NCI-H446 treated with DMSO at 0.1 percent for 48 hours (cell line): ENCODE measurements at regions not wholly inside any gene's neighbourhood (a gene's known extent, or its start where the extent isn't known, plus 50 kb on each side); places are given as distances from the start of the nearest gene placed in this dataset.

Source experiments
- DNase-seq: peaks from one replicate; lab custom pipeline; 2025; lab: John Stamatoyannopoulos, UW

DNA sequence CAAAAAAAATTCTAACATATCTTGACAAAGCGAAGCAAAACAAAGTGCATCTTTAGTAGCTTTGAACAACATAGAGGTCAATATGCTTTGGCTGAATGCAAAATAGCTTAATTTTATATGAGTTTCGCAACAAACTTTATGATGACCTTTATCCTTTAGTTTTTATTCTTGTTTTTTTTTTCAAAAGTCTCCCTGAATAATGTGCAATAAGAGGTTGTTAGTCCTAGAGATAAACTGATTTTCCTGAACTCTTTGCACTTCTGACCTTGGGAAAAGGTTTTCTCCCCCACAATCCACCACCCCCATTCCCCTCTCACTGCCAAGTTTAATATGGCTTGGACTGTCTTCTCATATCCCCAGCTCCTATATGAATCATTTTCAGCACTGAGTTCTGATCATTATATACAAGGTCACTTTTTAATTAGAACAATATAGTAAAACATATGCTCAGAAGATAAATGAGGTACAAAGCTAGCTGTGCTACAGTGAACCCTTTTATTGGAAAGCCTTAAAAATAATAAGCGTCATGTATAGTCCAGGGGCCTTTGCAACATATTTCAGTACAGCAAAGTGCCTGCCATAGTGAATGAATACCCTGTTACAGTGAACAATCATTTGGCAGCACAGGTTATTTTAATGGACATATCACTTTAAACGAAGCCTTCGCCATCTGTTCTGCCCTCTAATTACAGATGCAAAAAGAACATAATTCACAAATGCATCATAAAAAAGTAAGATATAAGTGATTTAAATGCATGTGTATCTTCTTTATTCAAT lies 496.3 kb upstream of the NR2F2 start:
- no peak for DNase-seq

- no peak for DNase-seq
These were observed 494.0 kb upstream of the NR2F2 start for GRCh38 chr15:95836536-95836935.

DNA sequence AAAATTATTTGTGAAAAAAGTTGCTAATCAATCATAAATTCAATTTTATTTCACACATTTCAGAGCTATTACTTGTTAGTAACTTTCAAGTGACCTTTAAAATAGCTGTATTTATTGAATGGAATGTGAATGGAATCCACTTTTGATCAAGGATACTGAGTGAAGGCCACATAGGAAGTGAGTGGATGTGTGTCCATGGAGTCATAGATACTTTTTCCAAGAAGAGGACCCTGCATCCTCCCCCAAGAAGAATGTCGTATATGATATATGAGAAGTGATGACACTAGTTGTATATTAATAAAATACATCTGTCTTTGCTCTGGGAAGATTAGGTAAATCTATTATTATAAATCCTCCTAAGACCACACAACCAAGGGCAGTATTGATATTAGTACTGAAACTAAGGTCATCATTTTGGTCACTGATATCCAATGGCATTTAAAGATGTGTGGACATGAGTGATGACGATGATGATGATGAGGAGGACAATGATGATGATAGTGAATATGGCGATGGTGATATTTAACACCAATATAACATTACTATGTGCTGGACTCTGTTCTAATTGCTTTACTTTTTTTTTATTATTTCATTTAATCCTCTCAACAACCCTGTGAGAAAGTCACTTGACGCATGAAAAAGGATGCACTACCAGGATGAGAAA lies 493.0 kb upstream of the NR2F2 start:
- DNase-seq, result no peak

DNA sequence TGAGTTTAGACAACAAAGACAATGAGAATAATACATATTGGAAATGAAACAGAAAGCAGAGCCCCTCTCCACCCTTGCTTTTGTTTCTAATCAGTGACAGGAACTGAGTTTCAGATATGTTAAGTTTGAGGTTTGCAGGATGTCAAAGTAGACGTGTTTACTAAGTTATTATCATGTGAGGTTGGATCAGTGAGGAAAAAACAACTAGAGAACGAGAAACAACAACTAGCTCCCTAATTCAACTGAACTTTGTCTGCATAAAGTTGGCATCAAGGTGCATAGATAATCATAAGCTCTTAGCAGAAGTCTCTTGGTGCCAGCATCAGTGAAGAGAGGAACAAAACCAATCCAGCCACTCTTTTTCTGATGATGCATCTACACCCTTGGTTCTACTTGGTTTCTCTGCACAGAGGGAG lies 491.1 kb upstream of the NR2F2 start:
- DNase-seq, result no peak

- DNase-seq, result no peak
These were observed 490.5 kb upstream of the NR2F2 start for GRCh38 chr15:95840004-95840403.

- no peak for DNase-seq
These were observed 489.6 kb upstream of the NR2F2 start for GRCh38 chr15:95840855-95841254.

DNA sequence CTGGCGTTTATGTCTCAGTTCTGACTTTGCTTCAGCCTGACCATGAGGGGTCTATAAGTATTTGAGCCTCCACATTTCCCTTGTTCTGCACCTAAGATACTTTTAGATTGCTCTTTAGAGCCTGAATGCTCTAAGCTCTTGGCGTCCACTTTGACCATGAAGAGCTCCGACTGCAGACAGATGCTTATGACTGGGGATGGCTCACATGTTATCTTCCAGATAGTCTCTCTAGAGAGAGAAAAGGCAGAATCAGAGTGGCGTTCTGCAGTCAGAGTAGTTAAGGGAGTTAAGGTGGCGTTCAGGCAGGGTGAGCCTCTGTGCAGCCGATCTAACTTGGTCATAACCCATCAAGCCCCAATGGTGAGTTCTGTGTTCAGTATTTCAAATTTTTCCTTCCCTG lies 487.9 kb upstream of the NR2F2 start:
- DNase-seq, result no peak

DNA sequence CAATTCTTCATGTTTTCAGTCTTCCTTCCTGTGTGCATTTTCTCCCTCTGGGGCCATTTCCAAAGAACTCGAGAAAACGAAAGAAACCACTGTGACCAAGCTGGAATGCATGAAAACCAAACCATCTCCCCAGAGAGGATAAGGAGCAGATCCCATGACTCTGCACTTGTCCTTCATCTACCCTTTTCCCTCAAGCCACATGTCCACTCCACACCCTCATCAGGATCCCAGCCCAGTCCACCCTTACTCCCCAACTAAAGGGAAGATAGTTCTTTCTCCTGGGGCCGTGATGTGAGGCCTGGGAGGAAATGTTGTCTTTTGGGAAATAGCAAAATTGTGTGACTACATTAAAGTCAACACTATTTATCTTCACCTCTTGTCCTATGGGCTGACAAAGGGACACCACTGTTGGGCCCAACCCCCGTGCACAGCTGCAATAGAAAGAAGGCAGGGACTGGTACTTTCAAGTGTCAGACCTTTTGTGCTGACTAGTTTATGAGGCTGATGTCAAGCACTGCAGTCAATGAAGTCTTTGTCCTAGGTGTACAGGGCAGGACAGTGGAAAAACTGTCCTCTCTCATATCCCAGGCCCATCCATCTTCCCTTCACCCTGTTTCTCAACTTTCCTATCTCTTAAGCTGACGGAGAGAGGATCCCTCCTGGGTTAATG lies 487.1 kb upstream of the NR2F2 start:
- DNase-seq, result no peak

DNA sequence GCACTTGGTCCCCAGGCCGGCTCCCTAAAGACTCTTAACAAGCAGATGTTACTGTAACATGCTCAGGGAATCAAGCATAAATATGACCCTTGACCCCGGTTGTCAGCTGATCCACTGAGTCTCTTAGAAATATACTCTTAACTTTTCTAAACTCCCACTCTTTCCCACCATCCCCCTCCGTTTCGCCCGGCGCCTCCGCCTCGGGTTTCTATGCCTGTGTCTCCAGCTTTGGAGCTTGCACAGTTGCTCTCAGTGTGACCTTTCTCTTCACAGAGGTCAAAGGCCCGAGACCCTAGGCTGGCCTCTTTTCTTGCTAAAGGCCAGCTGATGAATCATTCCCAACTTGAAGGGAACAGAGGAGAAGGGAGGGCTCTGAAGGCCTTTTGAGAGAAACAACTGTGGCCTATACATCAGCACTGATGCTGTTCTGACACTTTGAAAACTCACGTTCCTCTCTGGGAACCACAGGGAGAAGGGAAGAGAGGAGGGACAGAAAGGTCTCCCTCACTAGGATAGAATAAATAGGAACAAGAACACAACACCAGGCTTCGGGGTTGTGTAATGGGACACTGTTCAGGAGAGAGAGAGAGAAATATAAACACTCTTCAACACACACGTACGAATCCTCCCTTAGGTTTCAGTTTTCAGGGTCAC lies 484.5 kb upstream of the NR2F2 start:
- DNase-seq, result no peak

GRCh38 chr15:95848126-95848525 lies 482.4 kb upstream of the NR2F2 start:
- no peak for DNase-seq

DNA sequence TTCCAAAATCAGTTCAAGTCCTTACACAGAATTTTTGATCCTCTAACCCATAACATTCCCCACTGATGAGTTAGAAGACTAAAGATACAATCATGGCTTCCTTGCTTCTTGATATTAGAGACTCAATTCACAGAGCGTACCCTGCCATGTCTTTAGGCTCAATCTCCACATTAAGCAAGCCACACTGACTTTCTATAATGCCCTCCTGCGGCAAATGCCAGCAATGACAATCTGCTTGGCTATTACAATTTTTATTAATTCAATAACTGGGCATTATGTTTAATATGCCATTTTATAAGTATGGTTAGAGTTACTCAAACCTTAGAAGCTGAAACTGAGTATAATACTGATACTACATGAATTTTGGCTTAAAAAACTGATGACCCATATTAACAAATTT lies 479.7 kb upstream of the NR2F2 start:
- no peak for DNase-seq

DNA sequence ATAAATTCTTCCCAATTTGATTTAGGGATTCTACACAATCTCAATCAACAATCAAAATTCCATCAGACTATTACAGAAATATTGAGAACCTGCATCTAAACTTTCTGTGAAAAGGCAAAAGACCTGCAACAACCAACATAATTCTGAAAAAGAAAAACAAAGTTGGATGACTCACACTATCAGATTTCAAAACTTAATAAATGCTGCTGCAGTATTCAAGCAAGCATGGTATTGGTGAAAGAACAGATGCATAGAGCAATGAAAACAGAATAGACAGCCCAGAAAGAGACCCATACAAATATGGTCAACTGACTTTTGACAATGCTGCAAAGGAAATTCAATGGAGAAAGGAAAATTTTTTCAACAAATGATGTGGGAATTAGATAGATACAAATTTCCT lies 477.1 kb upstream of the NR2F2 start:
- DNase-seq, result no peak

- DNase-seq, result no peak
These were observed 473.3 kb upstream of the NR2F2 start for GRCh38 chr15:95857124-95857757.

DNA sequence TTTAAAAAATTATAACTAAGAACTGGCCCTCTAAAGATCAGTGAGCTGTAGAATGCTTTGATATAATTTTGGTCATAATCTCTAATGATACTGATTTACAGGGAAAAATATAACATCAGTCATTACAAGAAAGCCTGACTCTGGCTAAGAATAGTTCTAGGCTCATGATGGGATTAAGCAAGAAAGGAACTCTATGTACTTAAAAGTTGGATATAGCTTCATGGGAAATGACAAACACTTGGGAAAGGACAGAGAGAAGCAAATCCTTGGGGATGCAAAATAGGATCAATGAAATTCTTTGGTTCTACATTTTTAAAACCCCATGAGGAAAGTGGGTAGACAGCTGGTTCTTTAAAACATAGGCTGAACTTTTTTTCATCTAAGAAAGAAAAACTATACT lies 472.7 kb upstream of the NR2F2 start:
- no peak for DNase-seq

- DNase-seq, result no peak
These were observed 470.1 kb upstream of the NR2F2 start for GRCh38 chr15:95860406-95860805.

DNA sequence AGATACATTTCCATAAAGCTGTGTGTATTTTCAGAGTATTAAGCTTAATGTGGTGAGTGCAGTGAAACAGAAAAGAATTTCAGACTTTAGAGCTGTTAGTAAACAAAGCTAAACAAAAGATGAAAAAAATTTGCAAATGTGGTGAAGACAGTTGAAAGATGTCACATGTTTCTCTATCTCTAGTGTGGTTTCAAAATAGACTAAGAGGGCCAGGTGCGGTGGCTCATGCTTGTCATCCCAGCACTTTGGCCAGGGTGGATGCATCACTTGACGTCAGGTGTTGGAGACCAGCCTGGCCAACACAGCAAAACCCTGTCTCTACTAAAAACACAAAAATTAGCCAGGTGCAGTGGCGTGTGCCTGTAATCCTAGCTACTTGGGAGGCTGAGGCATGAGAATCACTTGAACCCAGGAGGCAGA lies 466.0 kb upstream of the NR2F2 start:
- DNase-seq, result no peak

- DNase-seq, result no peak
These were observed 465.2 kb upstream of the NR2F2 start for GRCh38 chr15:95865330-95865739.

DNA sequence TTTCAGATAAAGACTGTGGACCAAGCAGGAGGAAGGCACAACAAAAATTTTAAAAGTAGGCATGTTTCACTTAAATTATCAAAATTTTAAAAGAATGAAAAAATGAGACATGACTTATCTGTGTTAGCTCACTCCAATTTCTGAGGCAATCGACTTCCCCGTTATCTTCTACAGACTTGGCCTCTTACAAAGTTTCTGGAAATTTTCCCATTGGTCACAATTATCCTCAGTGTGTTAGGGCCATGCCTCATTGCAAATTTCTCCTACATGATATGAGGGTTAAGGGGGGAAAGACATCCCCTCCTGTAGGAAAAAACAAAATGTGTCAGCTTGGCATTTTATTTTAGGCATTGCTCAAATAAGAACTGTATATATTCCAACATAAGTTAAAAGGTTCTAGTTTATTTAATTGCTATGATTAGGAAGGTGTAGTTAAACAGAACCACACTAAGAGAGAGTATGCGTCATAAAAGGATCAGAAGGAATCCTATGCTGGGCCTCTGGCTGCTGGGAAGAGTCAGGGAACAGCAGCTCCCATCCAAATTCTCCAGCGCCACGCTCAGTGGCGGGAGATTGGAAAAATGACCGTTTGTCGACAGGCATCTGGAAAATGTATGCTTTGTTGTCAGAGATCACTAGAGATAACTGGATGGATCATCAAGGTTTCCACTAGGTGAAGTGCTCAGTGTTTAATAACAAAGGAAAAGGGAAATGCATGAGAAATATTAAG lies 463.6 kb upstream of the NR2F2 start:
- DNase-seq, result no peak

DNA sequence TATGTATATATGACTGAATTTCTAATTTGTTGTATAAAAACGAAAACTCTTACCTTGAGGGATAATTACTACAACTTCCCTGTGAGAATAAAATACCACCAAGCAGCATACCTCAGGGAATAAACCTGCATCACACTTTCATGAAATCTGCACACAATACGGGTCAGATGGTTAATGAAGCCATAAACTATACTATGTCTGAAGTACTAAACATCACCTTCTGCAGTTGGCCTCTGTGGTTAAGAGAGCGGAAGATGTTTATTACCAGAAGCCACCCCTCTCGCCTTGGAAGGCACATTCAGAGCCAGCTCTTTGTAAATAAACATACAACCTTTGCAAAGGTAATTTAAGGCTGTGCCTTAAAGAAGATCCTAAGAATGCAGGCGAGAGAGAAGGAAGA lies 462.1 kb upstream of the NR2F2 start:
- DNase-seq, result no peak

- no peak for DNase-seq
These were observed 461.5 kb upstream of the NR2F2 start for GRCh38 chr15:95868970-95869369.

- DNase-seq, result no peak
These were observed 460.6 kb upstream of the NR2F2 start for GRCh38 chr15:95869920-95870319.

- no peak for DNase-seq
These were observed 458.1 kb upstream of the NR2F2 start for GRCh38 chr15:95872366-95872771.
